ENCODE measurements at regions not wholly inside any gene's neighbourhood (a gene's known extent, or its start where the extent isn't known, plus 50 kb on each side); places are given as distances from the start of the nearest gene placed in this dataset.

- no peaks in the 10 kb centered on the region for H3K9me3 ChIP-seq (ENCODE audit: control insufficient read depth, low read depth, low read length)
- no peak overlapping the region for H3K27ac ChIP-seq (ENCODE audit: low read length)
- H3K4me1 ChIP-seq (ENCODE audit: control insufficient read depth, insufficient read depth, low read length) = no peaks in the 10 kb centered on the region
- DNase-seq = no peak
- H3K27me3 ChIP-seq (ENCODE audit: control insufficient read depth, insufficient read depth, low read length) = peaks cover 7% of the 10 kb centered on the region
- H3K36me3 ChIP-seq (ENCODE audit: control insufficient read depth, insufficient read depth, low read length) = no peaks in the 10 kb centered on the region
- no peak overlapping the region for H3K4me3 ChIP-seq (ENCODE audit: low read length)
- WGBS (ENCODE audit: insufficient coverage, low lambda C conversion rate) = no CpG with 5 or more reads among the region's 10 CpGs
Measured at GRCh38 chr3:188974856-188975599, 196.7 kb upstream of the TPRG1 start.

GRCh38 chr3:188975600-188976314 lies 196.0 kb upstream of the TPRG1 start:
- no peak overlapping the region for H3K4me3 ChIP-seq (ENCODE audit: low read length)
- H3K27ac ChIP-seq (ENCODE audit: low read length) = no peak overlapping the region
- no peaks in the 10 kb centered on the region for H3K9me3 ChIP-seq (ENCODE audit: control insufficient read depth, low read depth, low read length)
- no peaks in the 10 kb centered on the region for H3K36me3 ChIP-seq (ENCODE audit: control insufficient read depth, insufficient read depth, low read length)
- peaks cover 7% of the 10 kb centered on the region for H3K27me3 ChIP-seq (ENCODE audit: control insufficient read depth, insufficient read depth, low read length)
- WGBS (ENCODE audit: insufficient coverage, low lambda C conversion rate) = 89% methylated on average over 1 of the region's 12 CpGs
- no peaks in the 10 kb centered on the region for H3K4me1 ChIP-seq (ENCODE audit: control insufficient read depth, insufficient read depth, low read length)
- DNase-seq = peak in 1 of 2 donors; percentile 16

GRCh38 chr3:188976407-188976806 lies 195.4 kb upstream of the TPRG1 start:
- DNase-seq = no peak
- no peak overlapping the region for H3K4me3 ChIP-seq (ENCODE audit: low read length)
- no peak overlapping the region for H3K27ac ChIP-seq (ENCODE audit: low read length)
- peaks cover 7% of the 10 kb centered on the region for H3K27me3 ChIP-seq (ENCODE audit: control insufficient read depth, insufficient read depth, low read length)
- WGBS (ENCODE audit: insufficient coverage, low lambda C conversion rate) = 60% methylated on average over 2 of the region's 4 CpGs
- H3K4me1 ChIP-seq (ENCODE audit: control insufficient read depth, insufficient read depth, low read length) = no peaks in the 10 kb centered on the region
- H3K36me3 ChIP-seq (ENCODE audit: control insufficient read depth, insufficient read depth, low read length) = no peaks in the 10 kb centered on the region
- no peaks in the 10 kb centered on the region for H3K9me3 ChIP-seq (ENCODE audit: control insufficient read depth, low read depth, low read length)

GRCh38 chr3:188978421-188979171 lies 193.2 kb upstream of the TPRG1 start:
- H3K9me3 ChIP-seq (ENCODE audit: control insufficient read depth, low read depth, low read length) = no peaks in the 10 kb centered on the region
- H3K27me3 ChIP-seq (ENCODE audit: control insufficient read depth, insufficient read depth, low read length) = peaks cover 7% of the 10 kb centered on the region
- H3K36me3 ChIP-seq (ENCODE audit: control insufficient read depth, insufficient read depth, low read length) = no peaks in the 10 kb centered on the region
- H3K4me1 ChIP-seq (ENCODE audit: control insufficient read depth, insufficient read depth, low read length) = no peaks in the 10 kb centered on the region
- no peak overlapping the region for H3K4me3 ChIP-seq (ENCODE audit: low read length)
- H3K27ac ChIP-seq (ENCODE audit: low read length) = no peak overlapping the region
- WGBS (ENCODE audit: insufficient coverage, low lambda C conversion rate) = no CpG with 5 or more reads among the region's 7 CpGs
- DNase-seq = no peak

- H3K9me3 ChIP-seq (ENCODE audit: control insufficient read depth, low read depth, low read length) = no peaks in the 10 kb centered on the region
- no peak for DNase-seq
- H3K4me3 ChIP-seq (ENCODE audit: low read length) = no peak overlapping the region
- peaks cover 7% of the 10 kb centered on the region for H3K27me3 ChIP-seq (ENCODE audit: control insufficient read depth, insufficient read depth, low read length)
- WGBS (ENCODE audit: insufficient coverage, low lambda C conversion rate) = 87% methylated on average over 3 of the region's 7 CpGs
- no peaks in the 10 kb centered on the region for H3K4me1 ChIP-seq (ENCODE audit: control insufficient read depth, insufficient read depth, low read length)
- H3K36me3 ChIP-seq (ENCODE audit: control insufficient read depth, insufficient read depth, low read length) = no peaks in the 10 kb centered on the region
- no peak overlapping the region for H3K27ac ChIP-seq (ENCODE audit: low read length)
Measured at GRCh38 chr3:188979248-188979647, 192.5 kb upstream of the TPRG1 start.

GRCh38 chr3:188979669-188980310 lies 192.0 kb upstream of the TPRG1 start:
- Histone ChIP-seq H3K4me1 (ENCODE audit: control insufficient read depth, insufficient read depth, low read length) (no peaks in the 10 kb centered on the region), H3K27me3 (ENCODE audit: control insufficient read depth, insufficient read depth, low read length) (peaks cover 7% of the 10 kb centered on the region), H3K4me3 (ENCODE audit: low read length) (no peak overlapping the region), H3K36me3 (ENCODE audit: control insufficient read depth, insufficient read depth, low read length) (no peaks in the 10 kb centered on the region), H3K27ac (ENCODE audit: low read length) (no peak overlapping the region), H3K9me3 (ENCODE audit: control insufficient read depth, low read depth, low read length) (no peaks in the 10 kb centered on the region)
- no CpG with 5 or more reads among the region's 6 CpGs for WGBS (ENCODE audit: insufficient coverage, low lambda C conversion rate)
- no peak for DNase-seq

GRCh38 chr3:188993181-188993580 lies 178.6 kb upstream of the TPRG1 start:
- H3K27me3 ChIP-seq (ENCODE audit: control insufficient read depth, insufficient read depth, low read length) = peaks cover 2% of the 10 kb centered on the region
- no peak for DNase-seq
- 50% methylated on average over 1 of the region's 4 CpGs for WGBS (ENCODE audit: insufficient coverage, low lambda C conversion rate)
- no peaks in the 10 kb centered on the region for H3K4me1 ChIP-seq (ENCODE audit: control insufficient read depth, insufficient read depth, low read length)
- no peak overlapping the region for H3K27ac ChIP-seq (ENCODE audit: low read length)
- no peaks in the 10 kb centered on the region for H3K36me3 ChIP-seq (ENCODE audit: control insufficient read depth, insufficient read depth, low read length)
- H3K4me3 ChIP-seq (ENCODE audit: low read length) = no peak overlapping the region
- H3K9me3 ChIP-seq (ENCODE audit: control insufficient read depth, low read depth, low read length) = no peaks in the 10 kb centered on the region

- Histone ChIP-seq H3K27me3 (ENCODE audit: control insufficient read depth, insufficient read depth, low read length) (no peaks in the 10 kb centered on the region), H3K36me3 (ENCODE audit: control insufficient read depth, insufficient read depth, low read length) (no peaks in the 10 kb centered on the region), H3K4me1 (ENCODE audit: control insufficient read depth, insufficient read depth, low read length) (no peaks in the 10 kb centered on the region), H3K27ac (ENCODE audit: low read length) (no peak overlapping the region), H3K4me3 (ENCODE audit: low read length) (no peak overlapping the region), H3K9me3 (ENCODE audit: control insufficient read depth, low read depth, low read length) (no peaks in the 10 kb centered on the region)
- DNase-seq = no peak
Measured at GRCh38 chr3:189001559-189001958, 170.2 kb upstream of the TPRG1 start.

GRCh38 chr3:189003410-189003809 lies 168.4 kb upstream of the TPRG1 start:
- H3K4me1 ChIP-seq (ENCODE audit: control insufficient read depth, insufficient read depth, low read length) = no peaks in the 10 kb centered on the region
- H3K27me3 ChIP-seq (ENCODE audit: control insufficient read depth, insufficient read depth, low read length) = no peaks in the 10 kb centered on the region
- no peaks in the 10 kb centered on the region for H3K9me3 ChIP-seq (ENCODE audit: control insufficient read depth, low read depth, low read length)
- no peak overlapping the region for H3K27ac ChIP-seq (ENCODE audit: low read length)
- no CpG with 5 or more reads among the region's 1 CpG for whole genome bisulfite sequencing (ENCODE audit: insufficient coverage, low lambda C conversion rate)
- H3K36me3 ChIP-seq (ENCODE audit: control insufficient read depth, insufficient read depth, low read length) = no peaks in the 10 kb centered on the region
- H3K4me3 ChIP-seq (ENCODE audit: low read length) = no peak overlapping the region
- DNase-seq = no peak

GRCh38 chr3:189013224-189013888 lies 158.4 kb upstream of the TPRG1 start:
- H3K27me3 ChIP-seq (ENCODE audit: control insufficient read depth, insufficient read depth, low read length) = no peaks in the 10 kb centered on the region
- no peaks in the 10 kb centered on the region for H3K36me3 ChIP-seq (ENCODE audit: control insufficient read depth, insufficient read depth, low read length)
- no peaks in the 10 kb centered on the region for H3K9me3 ChIP-seq (ENCODE audit: control insufficient read depth, low read depth, low read length)
- no peak overlapping the region for H3K4me3 ChIP-seq (ENCODE audit: low read length)
- DNase-seq = no peak
- no peak overlapping the region for H3K27ac ChIP-seq (ENCODE audit: low read length)
- no peaks in the 10 kb centered on the region for H3K4me1 ChIP-seq (ENCODE audit: control insufficient read depth, insufficient read depth, low read length)

Measured in large intestine (tissue), 3 donors.